IMR-90 (cell line): ENCODE measurements at regions not wholly inside any gene's neighbourhood (a gene's known extent, or its start where the extent isn't known, plus 50 kb on each side); places are given as distances from the start of the nearest gene placed in this dataset.

Source experiments
- ATAC-seq: fragments of 200-7000 bp; cut with Tn5 transposase; 2 replicates; pipeline ENCODE4 v1.9.1; 2020; ENCODE audit warnings: low read depth, mild to moderate bottlenecking, moderate library complexity
- BruUV-seq: library from RNA; stranded (reverse); fragments of 400-500 nt; replicated peaks from 2 replicates; lab custom pipeline; 2021; lab: Mats Ljungman, UMichigan
- CTCF ChIA-PET: fragments of 300-600 bp; formaldehyde crosslinking; extraction: SDS; loops from one replicate; lab custom pipeline; 2021; ENCODE audit warnings: antibody characterized with exemption; lab: Yijun Ruan, JAX
- POLR2A ChIA-PET: fragments of 300-600 bp; sonication (Branson Sonifier 250); formaldehyde crosslinking; loops from one replicate; lab custom pipeline; 2022; ENCODE audit warnings: antibody characterized with exemption; ENCODE audit not compliant: unreplicated experiment; lab: Charles Lee
- DNase-seq: peaks from one replicate; pipeline ENCODE4 v3.0.0; 2013
- H2AFZ ChIP-seq: replicated peaks from 2 replicates; pipeline ENCODE3; 2013; ENCODE audit warnings: low read length, mild to moderate bottlenecking; ENCODE audit not compliant: poor library complexity
- H2AK5ac ChIP-seq: 2 replicates; pipeline ENCODE4 v1.6.1; 2013; ENCODE audit warnings: low read depth, low read length, inconsistent platforms
- H2AK9ac ChIP-seq: replicated peaks from 2 replicates; pipeline ENCODE3; 2013; ENCODE audit warnings: mild to moderate bottlenecking, low read depth, low read length, moderate library complexity; ENCODE audit not compliant: poor library complexity
- H2BK120ac ChIP-seq: 2 replicates; pipeline ENCODE4 v1.6.1; 2013; ENCODE audit warnings: low read depth, low read length, inconsistent platforms
- H2BK15ac ChIP-seq: 3 replicates; pipeline ENCODE4 v1.6.1; 2013; ENCODE audit warnings: low read depth, low read length, inconsistent platforms
- H2BK20ac ChIP-seq: 2 replicates; pipeline ENCODE4 v1.6.1; 2013; ENCODE audit warnings: low read depth, mild to moderate bottlenecking, inconsistent platforms, low read length, moderate library complexity
- H2BK5ac ChIP-seq: 2 replicates; pipeline ENCODE4 v1.6.1; 2013; ENCODE audit warnings: mild to moderate bottlenecking, low read depth, low read length, inconsistent platforms; ENCODE audit not compliant: poor library complexity, severe bottlenecking
- H3K14ac ChIP-seq: replicated peaks from 2 replicates; pipeline ENCODE4 v1.6.1; 2013; ENCODE audit warnings: low read depth, low read length, inconsistent platforms
- H3K18ac ChIP-seq: 2 replicates; pipeline ENCODE4 v1.6.1; 2013; ENCODE audit warnings: low read depth, low read length, control low read depth
- H3K23ac ChIP-seq: 2 replicates; pipeline ENCODE4 v1.6.1; 2013; ENCODE audit warnings: low read depth, low read length, inconsistent platforms
- H3K27ac ChIP-seq: 2 replicates; pipeline ENCODE4 v1.5.1; 2013; ENCODE audit warnings: mild to moderate bottlenecking, control low read depth, low read length; ENCODE audit not compliant: insufficient read depth
- H3K27me3 ChIP-seq: 2 replicates; pipeline ENCODE4 v1.6.1; 2013; ENCODE audit warnings: low read length; ENCODE audit not compliant: control insufficient read depth, insufficient read depth
- H3K36me3 ChIP-seq: 2 replicates; pipeline ENCODE4 v1.6.1; 2013; ENCODE audit warnings: low read length, mixed read lengths; ENCODE audit not compliant: control insufficient read depth, insufficient read depth
- H3K4ac ChIP-seq: 2 replicates; pipeline ENCODE4 v1.6.1; 2013; ENCODE audit warnings: low read depth, low read length, inconsistent platforms
- H3K4me1 ChIP-seq: 2 replicates; pipeline ENCODE4 v1.6.1; 2013; ENCODE audit warnings: low read length, mixed read lengths; ENCODE audit not compliant: control insufficient read depth, insufficient read depth
- H3K4me2 ChIP-seq: 2 replicates; pipeline ENCODE4 v1.6.1; 2013; ENCODE audit warnings: low read depth, mild to moderate bottlenecking, control low read depth, low read length, moderate library complexity
- H3K4me3 ChIP-seq: 2 replicates; pipeline ENCODE4 v1.5.1; 2013; ENCODE audit warnings: low read depth, mild to moderate bottlenecking, control low read depth, low read length, moderate library complexity; ENCODE audit not compliant: insufficient read depth
- H3K56ac ChIP-seq: 2 replicates; pipeline ENCODE4 v1.6.1; 2013; ENCODE audit warnings: low read length, inconsistent platforms; ENCODE audit not compliant: insufficient read depth; ENCODE audit errors: extremely low read depth
- H3K79me1 ChIP-seq, 2 experiments: 2 replicates each; pipeline ENCODE4 v1.6.1; 2013; ENCODE audit warnings: low read length in 2 of 2, inconsistent platforms in 1 of 2, low read depth in 1 of 2
- H3K9ac ChIP-seq: 2 replicates; pipeline ENCODE4 v1.6.1; 2013; ENCODE audit warnings: low read depth, low read length, control low read depth
- H3K9me1 ChIP-seq: 2 replicates; pipeline ENCODE4 v1.6.1; 2013; ENCODE audit warnings: low read length, inconsistent platforms; ENCODE audit not compliant: insufficient read depth
- H3K9me3 ChIP-seq: 2 replicates; pipeline ENCODE4 v1.6.1; 2013; ENCODE audit warnings: low read length; ENCODE audit not compliant: control insufficient read depth, insufficient read depth
- H4K20me1 ChIP-seq: 2 replicates; pipeline ENCODE4 v1.6.1; 2013; ENCODE audit warnings: low read length, inconsistent platforms; ENCODE audit not compliant: insufficient read depth
- H4K5ac ChIP-seq: 2 replicates; pipeline ENCODE4 v1.6.1; 2013; ENCODE audit warnings: mild to moderate bottlenecking, low read depth, low read length, control low read depth
- H4K8ac ChIP-seq, 2 experiments: 2 replicates each; pipeline ENCODE4 v1.6.1; 2013; ENCODE audit warnings: low read depth in 2 of 2, low read length in 2 of 2, control low read depth in 1 of 2, inconsistent platforms in 1 of 2
- H4K91ac ChIP-seq: 2 replicates; pipeline ENCODE4 v1.6.1; 2013; ENCODE audit warnings: low read depth, low read length, inconsistent platforms; ENCODE audit not compliant: insufficient read depth
- BHLHE40 ChIP-seq: fragments of 150-350 bp; IDR thresholded peaks from 2 replicates; pipeline ENCODE4 v1.6.1; 2016; ENCODE audit warnings: mild to moderate bottlenecking, low read depth, low read length
- CEBPB ChIP-seq: IDR thresholded peaks from 2 replicates; pipeline ENCODE4 v1.6.1; 2012; ENCODE audit warnings: low read depth, low read length, improper control_type of control experiment
- CHD1 ChIP-seq: IDR thresholded peaks from 2 replicates; pipeline ENCODE4 v1.6.1; 2012; ENCODE audit warnings: low read depth, low read length, improper control_type of control experiment
- FOS ChIP-seq: fragments of 150-350 bp; IDR thresholded peaks from 2 replicates; pipeline ENCODE4 v1.6.1; 2016; ENCODE audit warnings: low read depth, low read length
- MAFK ChIP-seq: IDR thresholded peaks from 2 replicates; pipeline ENCODE4 v1.6.1; 2012; ENCODE audit warnings: low read depth, low read length, improper control_type of control experiment
- MAZ ChIP-seq: IDR thresholded peaks from 2 replicates; pipeline ENCODE4 v1.6.1; 2012; ENCODE audit warnings: low read depth, mild to moderate bottlenecking, low read length, improper control_type of control experiment, moderate library complexity, borderline replicate concordance
- MXI1 ChIP-seq: IDR thresholded peaks from 2 replicates; pipeline ENCODE4 v1.6.1; 2012; ENCODE audit warnings: low read depth, mild to moderate bottlenecking, low read length, moderate library complexity, borderline replicate concordance
- NFE2L2 ChIP-seq: fragments of 150-350 bp; IDR thresholded peaks from 2 replicates; pipeline ENCODE4 v1.6.1; 2016; ENCODE audit warnings: low read depth, mild to moderate bottlenecking, low read length
- POLR2A ChIP-seq: IDR thresholded peaks from 2 replicates; pipeline ENCODE4 v1.6.1; 2012; ENCODE audit warnings: mild to moderate bottlenecking, low read depth, low read length
- RAD21 ChIP-seq: IDR thresholded peaks from 2 replicates; pipeline ENCODE4 v1.6.1; 2012; ENCODE audit warnings: low read length, improper control_type of control experiment
- RCOR1 ChIP-seq: IDR thresholded peaks from 2 replicates; pipeline ENCODE4 v1.6.1; 2012; ENCODE audit warnings: mild to moderate bottlenecking, low read length, improper control_type of control experiment; ENCODE audit not compliant: insufficient replicate concordance
- RFX5 ChIP-seq: IDR thresholded peaks from 2 replicates; pipeline ENCODE4 v1.8.0; 2012; ENCODE audit warnings: low read depth, mild to moderate bottlenecking, low read length, moderate library complexity
- SMC3 ChIP-seq: fragments of 150-350 bp; IDR thresholded peaks from 2 replicates; pipeline ENCODE4 v1.6.1; 2016; ENCODE audit warnings: low read depth, mild to moderate bottlenecking, antibody characterized with exemption, low read length, moderate library complexity
- WGBS, 2 experiments: methylation state at CpG; one replicate each; pipeline versions ENCODE4 v1.1.5 to v1.1.7; 2013; ENCODE audit warnings: missing lambda C conversion rate in 2 of 2; ENCODE audit not compliant: insufficient read length in 1 of 2; ENCODE audit errors: extremely low coverage in 2 of 2; 5-methylcytosine and 5-hydroxymethylcytosine counted together
- dilution Hi-C: fragments of 300-500 bp; cut with HindIII; formaldehyde crosslinking; loops from one replicate; pipeline ENCODE4 v1.14.3; 2018; ENCODE audit warnings: low sequenced_read_pairs; ENCODE audit not compliant: unreplicated experiment
- in situ Hi-C: fragments of 300-500 bp; cut with MboI; formaldehyde crosslinking; loops from 3 replicates; pipeline ENCODE4 v1.14.3; 2019; ENCODE audit warnings: low sequenced_read_pairs, inconsistent platforms, mixed read lengths
- intact Hi-C: fragments of 100-400 bp; cut with micrococcal nuclease; formaldehyde crosslinking; loops from 2 replicates; pipeline ENCODE4 v1.10.0; 2022
- TF ChIP-seq, protein P1 (sequence below): fragments of 150-350 bp; IDR thresholded peaks from 2 replicates; pipeline ENCODE4 v1.6.1; 2017; ENCODE audit warnings: mild to moderate bottlenecking, antibody characterized with exemption, low read length, low read depth
- TF ChIP-seq, protein P2 (sequence below): conservative IDR thresholded peaks from 2 replicates; pipeline ENCODE4 v1.5.1; 2012; ENCODE audit warnings: mild to moderate bottlenecking, low read depth, low read length, improper control_type of control experiment
- TF ChIP-seq, protein P3 (sequence below): fragments of 150-350 bp; IDR thresholded peaks from 2 replicates; pipeline ENCODE4 v1.6.1; 2016; ENCODE audit warnings: low read depth, mild to moderate bottlenecking, low read length, moderate library complexity, borderline replicate concordance

DNA sequence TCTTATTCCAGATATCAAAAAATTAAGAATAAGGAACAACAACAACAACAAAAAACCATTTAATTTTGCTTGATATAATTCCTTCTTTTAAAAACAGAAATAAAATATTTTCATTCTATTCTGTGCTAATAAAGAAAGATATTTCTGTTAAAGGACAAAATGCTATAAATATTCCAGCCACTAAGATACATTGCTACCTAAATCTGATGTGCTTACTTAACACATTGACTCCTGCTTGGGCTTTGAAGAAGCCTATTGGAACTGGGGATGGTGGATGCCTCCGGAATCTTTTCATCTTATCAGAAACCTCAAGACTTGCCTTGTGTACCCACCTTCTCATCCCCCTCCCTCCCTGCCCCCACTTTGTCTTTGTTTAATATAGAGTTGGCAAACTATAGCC, 320.2 kb downstream of the MEX3B start:
- intact Hi-C loops (no loop called here), in situ Hi-C loops (no loop called here), dilution Hi-C loops (no loop called here)
- WGBS, 2 experiments, result no CpG with 5 or more reads among the region's 1 CpG
- Histone ChIP-seq H3K4me3 (no peak overlapping the region), H4K91ac (no peak overlapping the region), H2AFZ (no peak overlapping the region), H2BK20ac (no peak overlapping the region), H3K4ac (no peak overlapping the region), H3K27ac (no peak overlapping the region), H3K14ac (no peak overlapping the region), H2BK5ac (no peak overlapping the region), H3K23ac (no peak overlapping the region), H3K79me1 (no peaks in the 10 kb centered on the region), H3K9me3 (no peaks in the 10 kb centered on the region), H3K4me2 (no peak overlapping the region), H4K20me1 (no peaks in the 10 kb centered on the region), H2AK5ac (no peak overlapping the region), H3K9ac (no peak overlapping the region), H2AK9ac (no peak overlapping the region), H3K9me1 (no peaks in the 10 kb centered on the region), H2BK120ac (no peak overlapping the region), H4K8ac (no peak overlapping the region), H4K5ac (no peak overlapping the region), H3K36me3 (no peaks in the 10 kb centered on the region), H3K18ac (no peak overlapping the region), H3K4me1 (no peaks in the 10 kb centered on the region), H2BK15ac (no peak overlapping the region), H3K56ac (no peak overlapping the region), H3K27me3 (no peaks in the 10 kb centered on the region)
- DNase-seq (no peak), ATAC-seq (no peak)
- no TSS peak for BruUV-seq
- ChIA-PET POLR2A (no interaction called here), CTCF (no interaction called here)
- TF ChIP-seq CHD1, result no peak
- TF ChIP-seq NFE2L2, result no peak
- no peak for TF ChIP-seq MAZ
- TF ChIP-seq POLR2A, result no peak
- no peak for TF ChIP-seq BHLHE40
- TF ChIP-seq FOS, result no peak
- TF ChIP-seq, protein P1, sequence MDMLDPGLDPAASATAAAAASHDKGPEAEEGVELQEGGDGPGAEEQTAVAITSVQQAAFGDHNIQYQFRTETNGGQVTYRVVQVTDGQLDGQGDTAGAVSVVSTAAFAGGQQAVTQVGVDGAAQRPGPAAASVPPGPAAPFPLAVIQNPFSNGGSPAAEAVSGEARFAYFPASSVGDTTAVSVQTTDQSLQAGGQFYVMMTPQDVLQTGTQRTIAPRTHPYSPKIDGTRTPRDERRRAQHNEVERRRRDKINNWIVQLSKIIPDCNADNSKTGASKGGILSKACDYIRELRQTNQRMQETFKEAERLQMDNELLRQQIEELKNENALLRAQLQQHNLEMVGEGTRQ, result no peak
- no peak for TF ChIP-seq SMC3
- no peak for TF ChIP-seq RFX5
- no peak for TF ChIP-seq CEBPB
- TF ChIP-seq RAD21, result no peak
- no peak for TF ChIP-seq RCOR1
- TF ChIP-seq, protein P2, sequence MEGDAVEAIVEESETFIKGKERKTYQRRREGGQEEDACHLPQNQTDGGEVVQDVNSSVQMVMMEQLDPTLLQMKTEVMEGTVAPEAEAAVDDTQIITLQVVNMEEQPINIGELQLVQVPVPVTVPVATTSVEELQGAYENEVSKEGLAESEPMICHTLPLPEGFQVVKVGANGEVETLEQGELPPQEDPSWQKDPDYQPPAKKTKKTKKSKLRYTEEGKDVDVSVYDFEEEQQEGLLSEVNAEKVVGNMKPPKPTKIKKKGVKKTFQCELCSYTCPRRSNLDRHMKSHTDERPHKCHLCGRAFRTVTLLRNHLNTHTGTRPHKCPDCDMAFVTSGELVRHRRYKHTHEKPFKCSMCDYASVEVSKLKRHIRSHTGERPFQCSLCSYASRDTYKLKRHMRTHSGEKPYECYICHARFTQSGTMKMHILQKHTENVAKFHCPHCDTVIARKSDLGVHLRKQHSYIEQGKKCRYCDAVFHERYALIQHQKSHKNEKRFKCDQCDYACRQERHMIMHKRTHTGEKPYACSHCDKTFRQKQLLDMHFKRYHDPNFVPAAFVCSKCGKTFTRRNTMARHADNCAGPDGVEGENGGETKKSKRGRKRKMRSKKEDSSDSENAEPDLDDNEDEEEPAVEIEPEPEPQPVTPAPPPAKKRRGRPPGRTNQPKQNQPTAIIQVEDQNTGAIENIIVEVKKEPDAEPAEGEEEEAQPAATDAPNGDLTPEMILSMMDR, result no peak
- TF ChIP-seq MAFK, result no peak
- no peak for TF ChIP-seq MXI1
- TF ChIP-seq, protein P3, sequence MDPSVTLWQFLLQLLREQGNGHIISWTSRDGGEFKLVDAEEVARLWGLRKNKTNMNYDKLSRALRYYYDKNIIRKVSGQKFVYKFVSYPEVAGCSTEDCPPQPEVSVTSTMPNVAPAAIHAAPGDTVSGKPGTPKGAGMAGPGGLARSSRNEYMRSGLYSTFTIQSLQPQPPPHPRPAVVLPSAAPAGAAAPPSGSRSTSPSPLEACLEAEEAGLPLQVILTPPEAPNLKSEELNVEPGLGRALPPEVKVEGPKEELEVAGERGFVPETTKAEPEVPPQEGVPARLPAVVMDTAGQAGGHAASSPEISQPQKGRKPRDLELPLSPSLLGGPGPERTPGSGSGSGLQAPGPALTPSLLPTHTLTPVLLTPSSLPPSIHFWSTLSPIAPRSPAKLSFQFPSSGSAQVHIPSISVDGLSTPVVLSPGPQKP, result no peak
